CD4-positive, alpha-beta T cell (primary cell): ENCODE measurements at regions not wholly inside any gene's neighbourhood (a gene's known extent, or its start where the extent isn't known, plus 50 kb on each side); places are given as distances from the start of the nearest gene placed in this dataset.

ENCODE experiments used
- ATAC-seq: fragments of 200-7000 bp; cut with Tn5 transposase; one replicate; pipeline ENCODE4 v1.10.0; 2022; ENCODE audit warnings: mild to moderate bottlenecking; ENCODE audit not compliant: poor library complexity
- CTCF ChIA-PET: fragments of 350-600 bp; sonication (Branson Sonifier 250); formaldehyde crosslinking; loops from one replicate; lab custom pipeline; 2021; ENCODE audit warnings: antibody characterized with exemption, inconsistent platforms; lab: Charles Lee
- POLR2A ChIA-PET: fragments of 350-600 bp; sonication (Branson Sonifier 250); formaldehyde crosslinking; loops from one replicate; lab custom pipeline; 2021; ENCODE audit warnings: antibody characterized with exemption, inconsistent platforms; lab: Charles Lee
- DNase-seq, 14 experiments: peaks; one replicate each; pipeline ENCODE4 v3.0.0-alpha.2; 2013 to 2020; ENCODE audit warnings: mixed read lengths in 2 of 14
- H3K27ac ChIP-seq, 2 donors: one replicate each; pipeline versions ENCODE4 v1.5.1 to v1.7.0; 2013; ENCODE audit warnings: low read length in 2 of 2, low read depth in 1 of 2, mild to moderate bottlenecking in 1 of 2
- H3K27me3 ChIP-seq, 2 experiments: 1 replicate in 1 of 2; 2 replicates in 1 of 2; pipeline versions ENCODE4 v1.6.1 to v1.7.0; 2013; ENCODE audit warnings: low read length in 2 of 2, control low read depth in 1 of 2, mild to moderate bottlenecking in 1 of 2, moderate library complexity in 1 of 2; ENCODE audit not compliant: insufficient read depth in 2 of 2, control insufficient read depth in 1 of 2
- H3K36me3 ChIP-seq: one replicate; pipeline ENCODE4 v1.6.1; 2013; ENCODE audit warnings: low read length, control low read depth; ENCODE audit not compliant: insufficient read depth
- H3K4me1 ChIP-seq: one replicate; pipeline ENCODE4 v1.6.1; 2013; ENCODE audit warnings: low read length, control low read depth; ENCODE audit not compliant: insufficient read depth
- H3K4me3 ChIP-seq: one replicate; pipeline ENCODE4 v1.5.1; 2013; ENCODE audit warnings: mild to moderate bottlenecking, low read length, moderate library complexity
- H3K9me3 ChIP-seq, 2 experiments: 1 replicate in 1 of 2; 2 replicates in 1 of 2; pipeline versions ENCODE4 v1.6.1 to v1.7.0; 2013; ENCODE audit warnings: low read length in 2 of 2, mild to moderate bottlenecking in 2 of 2, control low read depth in 1 of 2, moderate library complexity in 1 of 2; ENCODE audit not compliant: control insufficient read depth in 1 of 2, insufficient read depth in 1 of 2
- H3K27ac Mint-ChIP-seq: one replicate; pipeline ENCODE4 v1.8.0; 2020; ENCODE audit warnings: mixed read lengths
- H3K27me3 Mint-ChIP-seq: one replicate; pipeline ENCODE4 v1.8.0; 2021; ENCODE audit warnings: mixed read lengths
- H3K36me3 Mint-ChIP-seq: one replicate; pipeline ENCODE4 v1.8.0; 2021; ENCODE audit warnings: low read depth, mixed read lengths
- H3K4me1 Mint-ChIP-seq: one replicate; pipeline ENCODE4 v1.8.0; 2021; ENCODE audit warnings: low read depth, mixed read lengths
- H3K4me3 Mint-ChIP-seq: one replicate; pipeline ENCODE4 v1.8.0; 2020; ENCODE audit warnings: mild to moderate bottlenecking, mixed read lengths
- H3K9me3 Mint-ChIP-seq: one replicate; pipeline ENCODE4 v1.8.0; 2020; ENCODE audit warnings: mixed read lengths
- intact Hi-C, 2 experiments: fragments of 100-400 bp; cut with DNase I in 1 of 2; cut with micrococcal nuclease in 1 of 2; formaldehyde crosslinking; loops; one replicate each; pipeline versions ENCODE4 v1.15.1 to v1.9.0; 2023 to 2025; cut with DNase I, micrococcal nuclease
- TF ChIP-seq, protein P1 (sequence below): fragments of 200-600 bp; IDR thresholded peaks from one replicate; pipeline ENCODE4 v1.8.0; 2022; ENCODE audit warnings: antibody characterized with exemption, mild to moderate bottlenecking

DNA sequence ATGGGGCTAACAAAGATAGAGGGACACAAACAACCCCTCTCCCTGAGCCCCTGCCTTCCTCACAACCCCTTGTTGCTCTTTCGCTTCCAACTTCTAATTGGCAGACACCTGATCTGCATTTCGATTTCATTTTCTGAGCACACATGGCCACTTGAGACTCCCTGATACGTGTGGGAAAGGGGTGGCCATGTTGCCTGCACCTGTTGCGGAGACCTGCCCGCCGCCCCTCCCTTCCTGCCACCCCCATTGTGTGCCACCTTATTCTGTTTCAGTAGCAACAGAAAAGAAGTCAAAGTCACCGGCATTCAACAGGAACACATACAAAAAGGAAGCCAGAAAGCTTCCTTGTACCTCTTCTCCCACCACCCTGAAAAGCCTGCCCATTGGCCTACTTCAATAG, 254.7 kb upstream of the SOX9 start:
- H3K9me3 Mint-ChIP-seq, result no peaks in the 10 kb centered on the region
- ATAC-seq, result no peak
- Histone ChIP-seq H3K4me1 (no peaks in the 10 kb centered on the region), H3K36me3 (no peaks in the 10 kb centered on the region), H3K9me3 (peaks cover 0 to 4% of the 10 kb centered on the region in 2 experiments), H3K27me3 (no peaks in the 10 kb centered on the region), H3K27ac (no peak overlapping the region), H3K4me3 (no peak overlapping the region)
- CTCF ChIA-PET, result no interaction called here
- H3K4me1 Mint-ChIP-seq, result no peaks in the 10 kb centered on the region
- H3K36me3 Mint-ChIP-seq, result no peaks in the 10 kb centered on the region
- intact Hi-C loops, result no loop called here
- no peaks in the 10 kb centered on the region for H3K27me3 Mint-ChIP-seq
- DNase-seq, result no peak
- no peak overlapping the region for H3K4me3 Mint-ChIP-seq
- POLR2A ChIA-PET, result no interaction called here
- no peak overlapping the region for H3K27ac Mint-ChIP-seq
- TF ChIP-seq, protein P1, sequence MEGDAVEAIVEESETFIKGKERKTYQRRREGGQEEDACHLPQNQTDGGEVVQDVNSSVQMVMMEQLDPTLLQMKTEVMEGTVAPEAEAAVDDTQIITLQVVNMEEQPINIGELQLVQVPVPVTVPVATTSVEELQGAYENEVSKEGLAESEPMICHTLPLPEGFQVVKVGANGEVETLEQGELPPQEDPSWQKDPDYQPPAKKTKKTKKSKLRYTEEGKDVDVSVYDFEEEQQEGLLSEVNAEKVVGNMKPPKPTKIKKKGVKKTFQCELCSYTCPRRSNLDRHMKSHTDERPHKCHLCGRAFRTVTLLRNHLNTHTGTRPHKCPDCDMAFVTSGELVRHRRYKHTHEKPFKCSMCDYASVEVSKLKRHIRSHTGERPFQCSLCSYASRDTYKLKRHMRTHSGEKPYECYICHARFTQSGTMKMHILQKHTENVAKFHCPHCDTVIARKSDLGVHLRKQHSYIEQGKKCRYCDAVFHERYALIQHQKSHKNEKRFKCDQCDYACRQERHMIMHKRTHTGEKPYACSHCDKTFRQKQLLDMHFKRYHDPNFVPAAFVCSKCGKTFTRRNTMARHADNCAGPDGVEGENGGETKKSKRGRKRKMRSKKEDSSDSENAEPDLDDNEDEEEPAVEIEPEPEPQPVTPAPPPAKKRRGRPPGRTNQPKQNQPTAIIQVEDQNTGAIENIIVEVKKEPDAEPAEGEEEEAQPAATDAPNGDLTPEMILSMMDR, result no peak

DNA sequence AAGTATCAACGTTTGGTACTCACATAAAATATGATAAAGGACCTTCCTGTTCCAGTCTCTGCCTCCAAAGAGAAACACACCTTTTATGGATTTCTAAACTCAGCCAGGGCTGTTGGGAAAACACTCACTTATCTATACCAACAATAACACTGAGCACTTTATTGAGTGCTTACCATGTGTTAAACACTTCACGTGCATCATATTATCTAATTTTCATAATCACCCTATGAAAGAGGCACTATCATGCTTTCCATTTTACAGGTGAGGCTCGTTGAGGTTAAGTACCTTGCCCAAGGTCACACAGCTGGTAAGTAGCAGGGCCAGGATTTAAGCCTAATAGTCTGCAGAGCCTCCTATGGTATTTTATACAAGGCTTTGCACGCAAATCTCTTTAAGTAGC, 251.5 kb upstream of the SOX9 start:
- H3K36me3 Mint-ChIP-seq, result no peaks in the 10 kb centered on the region
- H3K27me3 Mint-ChIP-seq, result no peaks in the 10 kb centered on the region
- H3K4me3 ChIP-seq, result no peak overlapping the region
- peaks cover 0 to 4% of the 10 kb centered on the region in 2 experiments for H3K9me3 ChIP-seq
- no peaks in the 10 kb centered on the region for H3K27me3 ChIP-seq
- POLR2A ChIA-PET, result no interaction called here
- H3K27ac Mint-ChIP-seq, result no peak overlapping the region
- DNase-seq (no peak), ATAC-seq (no peak)
- H3K27ac ChIP-seq, result no peak overlapping the region
- intact Hi-C loops, result no loop called here
- CTCF ChIA-PET, result no interaction called here
- H3K4me1 Mint-ChIP-seq, result no peaks in the 10 kb centered on the region
- no peaks in the 10 kb centered on the region for H3K36me3 ChIP-seq
- no peaks in the 10 kb centered on the region for H3K4me1 ChIP-seq
- no peaks in the 10 kb centered on the region for H3K9me3 Mint-ChIP-seq
- TF ChIP-seq, protein P1, result no peak
- H3K4me3 Mint-ChIP-seq, result no peak overlapping the region

DNA sequence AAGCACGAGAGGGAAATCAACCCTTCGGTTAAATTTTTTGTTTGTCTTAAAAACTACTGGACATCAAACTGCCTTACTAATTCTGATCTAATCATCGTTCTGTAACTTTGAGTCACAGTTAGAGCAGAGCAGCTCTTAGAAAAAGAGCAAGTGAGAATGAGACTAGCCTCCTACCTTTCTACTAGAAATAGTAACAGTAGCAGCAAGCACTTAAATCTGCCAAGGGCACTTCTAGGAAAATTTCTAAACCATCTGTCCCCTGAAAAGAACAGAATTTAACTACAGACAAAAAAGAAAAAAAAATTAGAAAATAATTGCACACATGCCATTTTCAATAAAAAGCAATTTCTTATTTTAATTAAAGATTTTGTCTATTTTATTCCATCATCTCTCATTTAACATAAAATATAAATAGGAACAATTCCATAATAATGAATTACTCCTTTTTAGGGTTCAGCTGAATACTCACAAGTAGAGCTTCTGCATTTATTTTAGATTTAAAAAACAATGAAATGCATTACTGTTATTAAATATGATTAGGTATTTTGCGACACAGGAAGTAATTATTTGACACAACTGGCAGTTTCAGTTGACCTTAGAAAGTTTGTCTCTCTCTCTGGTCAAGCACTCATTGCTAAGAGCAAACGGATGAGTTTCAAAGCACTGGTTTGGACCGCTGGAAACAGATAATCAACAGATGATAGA, 250.8 kb upstream of the SOX9 start:
- Histone ChIP-seq H3K36me3 (no peaks in the 10 kb centered on the region), H3K4me1 (no peaks in the 10 kb centered on the region), H3K4me3 (no peak overlapping the region), H3K9me3 (peaks cover 0 to 4% of the 10 kb centered on the region in 2 experiments), H3K27me3 (no peaks in the 10 kb centered on the region), H3K27ac (no peak overlapping the region)
- TF ChIP-seq, protein P1, result no peak
- Mint-ChIP-seq H3K4me3 (no peak overlapping the region), H3K4me1 (no peaks in the 10 kb centered on the region), H3K27me3 (no peaks in the 10 kb centered on the region), H3K36me3 (no peaks in the 10 kb centered on the region), H3K27ac (no peak overlapping the region), H3K9me3 (no peaks in the 10 kb centered on the region)
- POLR2A ChIA-PET, result no interaction called here
- intact Hi-C loops, result no loop called here
- DNase-seq, result no peak
- ATAC-seq, result no peak
- CTCF ChIA-PET, result no interaction called here
